Activated naive CD4-positive, alpha-beta T cell treated with anti-CD3 and anti-CD28 coated beads for 36 hours (primary cell): ENCODE measurements at regions not wholly inside any gene's neighbourhood (a gene's known extent, or its start where the extent isn't known, plus 50 kb on each side); places are given as distances from the start of the nearest gene placed in this dataset.

Source experiments
- CTCF ChIA-PET: fragments of 350-600 bp; sonication (Branson Sonifier 250); formaldehyde crosslinking; loops from one replicate; lab custom pipeline; 2021; ENCODE audit warnings: antibody characterized with exemption; lab: Charles Lee
- DNase-seq: peaks from one replicate; pipeline ENCODE4 v3.0.0-alpha.2; 2020
- H3K27ac Mint-ChIP-seq: one replicate; pipeline ENCODE4 v1.8.0; 2021; ENCODE audit warnings: mild to moderate bottlenecking, mixed read lengths
- H3K27me3 Mint-ChIP-seq: one replicate; pipeline ENCODE4 v1.8.0; 2021; ENCODE audit warnings: low read depth, mixed read lengths
- H3K36me3 Mint-ChIP-seq: one replicate; pipeline ENCODE4 v1.8.0; 2021; ENCODE audit warnings: low read depth, mixed read lengths
- H3K4me1 Mint-ChIP-seq: one replicate; pipeline ENCODE4 v1.8.0; 2021; ENCODE audit warnings: low read depth, mixed read lengths
- H3K4me3 Mint-ChIP-seq: one replicate; pipeline ENCODE4 v1.8.0; 2021; ENCODE audit warnings: mild to moderate bottlenecking, moderate library complexity, mixed read lengths
- H3K9me3 Mint-ChIP-seq: one replicate; pipeline ENCODE4 v1.8.0; 2021; ENCODE audit warnings: mixed read lengths
- intact Hi-C: fragments of 100-400 bp; cut with micrococcal nuclease; formaldehyde crosslinking; loops from one replicate; pipeline ENCODE4 v1.15.1; 2023

DNA sequence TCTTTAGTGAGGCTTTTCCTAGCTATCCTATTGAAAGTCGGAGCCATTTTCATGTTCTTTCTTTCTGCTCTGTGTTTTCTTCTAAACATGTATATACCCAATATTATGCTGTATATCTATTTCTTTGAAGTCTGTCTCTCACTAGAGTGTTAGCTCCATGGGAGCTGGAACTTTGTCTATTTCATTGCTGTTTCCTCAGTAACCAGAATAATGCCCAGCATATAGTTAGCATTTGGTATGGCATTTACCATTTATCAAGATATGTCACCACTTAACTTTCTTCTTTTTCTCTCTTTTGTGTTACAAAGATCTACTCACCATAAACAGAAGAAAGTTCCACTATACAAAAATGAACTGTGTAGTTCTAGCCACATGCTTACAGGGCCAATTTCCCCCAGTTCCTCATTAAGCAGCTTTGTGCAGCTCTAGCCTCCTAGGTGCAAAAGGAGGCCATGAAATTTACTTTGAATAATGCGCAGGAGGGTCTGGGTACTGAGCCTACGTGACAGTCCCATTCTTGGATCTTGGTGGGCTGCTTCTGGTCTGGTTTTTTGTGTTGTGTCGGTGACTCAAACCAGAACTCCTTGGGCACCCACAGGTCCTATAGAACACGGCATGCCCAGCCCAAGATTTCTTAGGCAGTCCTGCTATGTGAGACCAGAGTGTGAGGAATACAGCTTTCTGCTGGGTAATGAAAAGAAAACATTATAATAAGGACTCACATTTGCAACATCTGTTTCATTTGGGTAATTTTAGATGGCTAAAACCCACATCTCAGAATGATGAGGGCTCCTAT lies 302.3 kb upstream of the IGFBP7 start:
- DNase-seq = no peak
- H3K4me3 Mint-ChIP-seq = no peak overlapping the region
- H3K9me3 Mint-ChIP-seq = no peaks in the 10 kb centered on the region
- no peaks in the 10 kb centered on the region for H3K4me1 Mint-ChIP-seq
- H3K27ac Mint-ChIP-seq = no peak overlapping the region
- H3K27me3 Mint-ChIP-seq = no peaks in the 10 kb centered on the region
- intact Hi-C loops = no loop called here
- CTCF ChIA-PET = no interaction called here
- no peaks in the 10 kb centered on the region for H3K36me3 Mint-ChIP-seq

DNA sequence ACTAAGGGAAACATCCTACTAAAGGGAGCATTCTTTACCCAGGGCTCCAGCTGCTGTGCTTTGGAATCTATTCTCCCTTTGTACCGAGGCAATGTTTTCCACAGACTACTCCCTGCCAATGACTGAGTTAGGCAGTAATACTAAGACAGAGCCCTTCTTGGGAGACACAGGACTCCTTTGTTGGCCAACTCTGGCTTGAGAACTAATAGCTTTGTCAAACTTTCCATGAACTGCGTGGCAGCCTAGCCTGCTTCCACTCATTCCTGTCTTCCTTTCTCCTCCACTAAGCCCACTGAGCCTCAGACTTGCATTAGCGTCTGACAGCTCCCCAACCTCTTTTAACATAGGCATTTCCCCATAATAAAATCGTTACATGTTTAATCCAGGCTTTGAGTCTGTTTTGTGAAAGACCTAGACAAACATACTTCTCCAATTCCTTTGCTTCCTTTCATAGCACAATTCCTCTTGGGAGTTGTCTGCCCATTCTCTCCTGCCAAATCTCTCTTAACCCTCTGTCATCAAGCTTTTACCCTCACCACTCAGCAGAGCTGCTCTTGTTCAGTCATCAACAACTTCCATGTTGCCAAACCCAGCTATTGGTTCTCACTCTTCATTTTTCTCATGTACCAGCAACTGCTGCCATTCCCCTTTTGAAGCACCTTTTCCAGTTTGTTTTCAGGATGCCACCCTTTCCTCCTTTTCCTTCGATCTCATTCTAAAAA lies 300.3 kb upstream of the IGFBP7 start:
- H3K36me3 Mint-ChIP-seq = no peaks in the 10 kb centered on the region
- H3K9me3 Mint-ChIP-seq = no peaks in the 10 kb centered on the region
- intact Hi-C loops = no loop called here
- no peaks in the 10 kb centered on the region for H3K4me1 Mint-ChIP-seq
- CTCF ChIA-PET = interaction anchor here (0.8 kb wide), 1 partner anchor 26 kb away, joined by 3 read pairs; no protein-coding TSS in a partner anchor
- H3K4me3 Mint-ChIP-seq = no peak overlapping the region
- no peak overlapping the region for H3K27ac Mint-ChIP-seq
- H3K27me3 Mint-ChIP-seq = no peaks in the 10 kb centered on the region
- no peak for DNase-seq

DNA sequence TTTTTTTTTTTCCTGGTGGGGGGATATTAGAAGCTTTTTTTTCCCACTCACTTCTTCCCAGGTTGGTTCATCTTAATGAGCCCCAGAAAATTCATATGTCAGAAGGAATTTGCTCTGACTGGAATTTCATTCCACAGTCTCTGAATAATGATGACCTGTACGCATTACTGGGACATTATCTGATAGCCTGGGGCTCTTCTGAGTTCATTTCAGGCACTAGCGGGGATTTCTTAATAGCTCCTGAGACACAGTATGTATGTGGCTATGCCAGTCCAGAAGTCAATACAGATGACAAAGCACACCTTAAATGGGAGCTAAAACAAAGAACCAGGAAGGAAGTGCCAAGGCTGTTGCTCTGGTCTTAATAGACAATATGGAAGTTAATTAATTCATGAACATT lies 295.2 kb upstream of the IGFBP7 start:
- intact Hi-C loops = no loop called here
- CTCF ChIA-PET = interaction anchor here (0.9 kb wide), 1 partner anchor 242 kb away, joined by 3 read pairs; no protein-coding TSS in a partner anchor
- H3K4me1 Mint-ChIP-seq = no peaks in the 10 kb centered on the region
- H3K27me3 Mint-ChIP-seq = no peaks in the 10 kb centered on the region
- H3K36me3 Mint-ChIP-seq = no peaks in the 10 kb centered on the region
- H3K27ac Mint-ChIP-seq = no peak overlapping the region
- DNase-seq = no peak
- no peaks in the 10 kb centered on the region for H3K9me3 Mint-ChIP-seq
- H3K4me3 Mint-ChIP-seq = no peak overlapping the region

DNA sequence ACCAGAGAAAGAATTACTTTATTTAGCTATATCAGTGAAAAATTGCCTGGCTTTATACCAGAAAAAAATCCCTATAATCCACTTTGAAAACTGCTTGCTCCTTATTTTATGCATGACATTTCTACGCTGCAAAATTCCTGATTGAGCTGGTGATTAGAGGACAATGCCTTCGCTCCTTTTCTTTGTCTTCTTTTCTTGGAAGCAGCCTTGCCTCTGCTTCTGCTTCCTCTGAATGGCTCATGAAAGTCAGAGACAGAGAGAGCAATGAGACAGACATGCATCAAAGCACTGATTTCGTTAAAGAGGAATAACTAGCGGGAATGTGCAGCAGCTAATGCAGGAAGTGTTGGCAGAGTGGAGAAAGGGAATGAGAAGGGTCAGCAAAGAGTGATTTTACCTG lies 294.3 kb upstream of the IGFBP7 start:
- CTCF ChIA-PET = no interaction called here
- DNase-seq = no peak
- H3K4me1 Mint-ChIP-seq = no peaks in the 10 kb centered on the region
- H3K4me3 Mint-ChIP-seq = no peak overlapping the region
- intact Hi-C loops = no loop called here
- no peaks in the 10 kb centered on the region for H3K27me3 Mint-ChIP-seq
- H3K27ac Mint-ChIP-seq = no peak overlapping the region
- no peaks in the 10 kb centered on the region for H3K9me3 Mint-ChIP-seq
- H3K36me3 Mint-ChIP-seq = no peaks in the 10 kb centered on the region

DNA sequence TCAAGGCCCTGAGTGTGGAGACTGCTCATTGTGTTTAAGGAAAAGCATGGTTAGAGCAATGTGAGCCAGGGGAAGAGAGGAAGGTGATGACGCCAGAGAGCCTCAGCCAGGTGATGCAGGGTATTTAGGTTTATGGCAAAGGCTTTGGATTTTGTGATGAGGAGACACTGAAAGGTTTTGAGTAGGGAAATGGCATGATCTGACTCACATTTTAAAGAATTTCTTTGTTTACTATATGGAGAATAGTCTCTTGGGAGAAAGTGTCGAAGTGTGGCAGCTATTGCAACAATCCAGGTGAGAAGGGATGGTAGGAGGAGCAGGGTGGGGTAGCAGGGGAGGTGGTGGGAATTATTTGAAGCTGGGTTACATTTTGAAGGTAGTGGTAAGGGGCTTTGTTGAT lies 293.4 kb upstream of the IGFBP7 start:
- Mint-ChIP-seq H3K4me1 (no peaks in the 10 kb centered on the region), H3K27me3 (no peaks in the 10 kb centered on the region), H3K4me3 (no peak overlapping the region), H3K36me3 (no peaks in the 10 kb centered on the region), H3K27ac (no peak overlapping the region), H3K9me3 (no peaks in the 10 kb centered on the region)
- intact Hi-C loops = no loop called here
- CTCF ChIA-PET = no interaction called here
- no peak for DNase-seq

DNA sequence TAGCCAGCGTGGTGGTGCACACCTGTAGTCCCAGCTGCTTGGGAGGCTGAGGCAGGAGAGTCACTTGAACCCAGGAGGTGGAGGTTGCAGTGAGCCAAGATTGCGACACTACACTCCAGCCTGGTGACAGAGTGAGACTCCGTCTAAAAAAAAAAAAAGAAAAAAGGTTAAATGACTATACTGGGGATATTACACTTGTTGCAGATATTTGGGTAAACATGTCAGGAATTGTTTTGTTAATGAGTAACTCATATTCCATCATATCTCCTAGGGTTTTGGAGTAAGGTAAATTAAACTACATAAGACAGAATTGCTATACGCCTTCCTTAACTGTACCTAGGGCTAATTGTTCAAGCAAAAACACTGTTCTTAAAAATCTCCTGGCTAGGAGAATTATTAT lies 291.4 kb upstream of the IGFBP7 start:
- no peaks in the 10 kb centered on the region for H3K9me3 Mint-ChIP-seq
- CTCF ChIA-PET = no interaction called here

DNA sequence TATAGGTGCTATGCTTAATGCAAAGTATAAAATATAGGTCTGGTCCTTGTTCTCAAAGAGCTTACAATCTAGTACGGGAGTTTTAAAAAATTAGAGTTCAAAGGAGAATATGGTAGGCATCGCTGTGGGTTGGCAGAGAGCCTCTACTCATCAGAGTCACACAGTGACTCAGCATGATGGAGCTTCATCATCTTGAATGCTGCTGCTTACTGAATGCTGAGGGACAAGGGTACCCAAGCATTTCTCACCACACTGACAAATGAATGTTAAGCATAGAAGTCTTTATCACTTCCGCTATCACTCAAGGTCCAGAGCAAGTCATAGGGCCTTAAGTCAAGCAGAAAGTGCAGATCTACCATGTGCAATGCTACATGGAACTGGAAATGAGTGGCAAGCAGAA lies 268.6 kb upstream of the IGFBP7 start:
- Mint-ChIP-seq H3K27me3 (no peaks in the 10 kb centered on the region), H3K9me3 (no peaks in the 10 kb centered on the region), H3K4me1 (no peaks in the 10 kb centered on the region), H3K27ac (no peak overlapping the region), H3K36me3 (no peaks in the 10 kb centered on the region), H3K4me3 (no peak overlapping the region)
- DNase-seq = no peak
- CTCF ChIA-PET = no interaction called here
- intact Hi-C loops = no loop called here

More for the DNA sequence above, 291.4 kb upstream of the IGFBP7 start:
- intact Hi-C loops = no loop called here
- H3K36me3 Mint-ChIP-seq = no peaks in the 10 kb centered on the region
- H3K27me3 Mint-ChIP-seq = no peaks in the 10 kb centered on the region
- no peak overlapping the region for H3K4me3 Mint-ChIP-seq
- H3K4me1 Mint-ChIP-seq = no peaks in the 10 kb centered on the region
- no peak overlapping the region for H3K27ac Mint-ChIP-seq
- DNase-seq = no peak

DNA sequence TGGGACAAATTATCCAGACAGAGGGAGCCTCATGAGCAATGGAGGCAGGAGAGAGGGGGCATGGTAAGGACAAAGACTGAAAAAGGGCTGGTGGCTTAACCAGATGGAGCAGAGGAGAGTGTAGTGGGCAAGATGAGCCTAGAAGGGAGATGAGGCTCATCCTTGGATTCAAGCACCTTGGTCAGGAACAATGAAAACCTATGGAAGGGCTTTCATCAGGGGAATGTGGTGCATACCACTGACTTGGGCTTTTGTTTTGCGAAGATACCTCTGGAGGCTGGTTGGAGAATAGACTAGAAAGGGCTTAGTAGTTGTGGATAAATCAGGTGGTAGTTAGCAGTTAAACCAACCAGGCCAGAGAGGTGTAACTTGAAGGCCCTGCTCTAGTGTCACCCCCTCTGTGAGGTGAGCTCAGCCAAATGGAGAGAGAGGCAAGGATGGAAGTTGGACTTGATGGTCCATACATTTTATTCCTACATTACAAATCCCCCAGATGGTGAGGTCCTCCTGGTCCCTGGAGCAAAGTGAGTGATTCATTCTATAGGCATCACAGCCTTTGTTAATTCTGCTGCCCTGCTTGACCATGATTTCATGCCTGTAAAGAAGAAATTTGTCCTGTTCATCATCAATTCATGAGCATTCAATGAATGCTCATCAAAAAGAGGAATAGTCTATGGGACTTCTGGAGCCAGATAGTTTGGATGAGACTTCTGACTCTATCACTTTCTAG lies 264.8 kb upstream of the IGFBP7 start:
- no peak overlapping the region for H3K27ac Mint-ChIP-seq
- no peaks in the 10 kb centered on the region for H3K4me1 Mint-ChIP-seq
- H3K36me3 Mint-ChIP-seq = no peaks in the 10 kb centered on the region
- intact Hi-C loops = no loop called here
- CTCF ChIA-PET = interaction anchor here (0.7 kb wide), 1 partner anchor 8 kb away, joined by 3 read pairs; no protein-coding TSS in a partner anchor
- DNase-seq = no peak
- H3K27me3 Mint-ChIP-seq = no peaks in the 10 kb centered on the region
- no peaks in the 10 kb centered on the region for H3K9me3 Mint-ChIP-seq
- H3K4me3 Mint-ChIP-seq = no peak overlapping the region

DNA sequence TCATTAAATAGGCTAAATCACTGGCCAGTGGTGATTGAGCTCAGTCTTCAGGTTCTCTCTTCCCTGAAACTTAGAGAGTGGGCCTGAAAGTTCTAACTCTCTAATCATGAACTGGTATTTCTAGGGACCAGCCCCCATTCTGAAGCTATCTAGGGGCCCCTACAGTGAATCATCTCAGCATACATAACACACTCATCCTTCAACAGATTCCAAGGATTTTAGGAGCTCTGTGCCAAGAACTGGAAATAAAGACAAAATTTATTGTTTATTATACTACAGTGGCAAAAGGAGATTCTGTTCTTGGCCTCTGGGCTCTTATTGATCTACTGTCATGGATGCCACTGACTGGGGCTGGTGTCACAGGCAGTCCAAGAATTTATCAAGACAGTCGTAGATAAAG lies 263.8 kb upstream of the IGFBP7 start:
- no peaks in the 10 kb centered on the region for H3K4me1 Mint-ChIP-seq
- no peak overlapping the region for H3K4me3 Mint-ChIP-seq
- no peaks in the 10 kb centered on the region for H3K27me3 Mint-ChIP-seq
- no peak for DNase-seq
- CTCF ChIA-PET = interaction anchor here (0.6 kb wide), 1 partner anchor 16 kb away, joined by 3 read pairs; no protein-coding TSS in a partner anchor
- intact Hi-C loops = no loop called here
- no peak overlapping the region for H3K27ac Mint-ChIP-seq
- no peaks in the 10 kb centered on the region for H3K36me3 Mint-ChIP-seq
- no peaks in the 10 kb centered on the region for H3K9me3 Mint-ChIP-seq

DNA sequence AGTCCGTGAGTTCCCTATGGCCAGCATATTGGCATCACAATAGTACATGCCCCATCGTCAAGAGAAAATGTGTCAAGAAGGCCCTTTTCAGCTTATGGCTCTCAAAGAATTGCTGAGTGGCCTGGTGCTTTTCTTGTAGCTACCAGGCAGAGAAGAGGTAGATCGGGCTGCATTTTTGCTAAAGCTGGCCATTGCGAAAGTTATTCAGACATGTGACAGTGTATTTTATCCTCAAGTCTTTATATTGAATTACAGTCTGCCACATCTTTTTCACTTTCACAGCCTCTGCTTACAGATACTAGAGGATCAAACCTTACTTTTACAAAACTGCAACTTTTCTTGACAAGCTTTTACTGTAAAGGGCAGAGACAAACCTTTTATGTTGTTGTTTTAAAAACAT lies 261.5 kb upstream of the IGFBP7 start:
- H3K36me3 Mint-ChIP-seq = no peaks in the 10 kb centered on the region
- H3K4me1 Mint-ChIP-seq = no peaks in the 10 kb centered on the region
- CTCF ChIA-PET = interaction anchor here (1.7 kb wide), 1 partner anchor 208 kb away, joined by 4 read pairs; no protein-coding TSS in a partner anchor
- no peak overlapping the region for H3K27ac Mint-ChIP-seq
- H3K27me3 Mint-ChIP-seq = no peaks in the 10 kb centered on the region
- no peak overlapping the region for H3K4me3 Mint-ChIP-seq
- H3K9me3 Mint-ChIP-seq = no peaks in the 10 kb centered on the region
- no peak for DNase-seq
- intact Hi-C loops = no loop called here

DNA sequence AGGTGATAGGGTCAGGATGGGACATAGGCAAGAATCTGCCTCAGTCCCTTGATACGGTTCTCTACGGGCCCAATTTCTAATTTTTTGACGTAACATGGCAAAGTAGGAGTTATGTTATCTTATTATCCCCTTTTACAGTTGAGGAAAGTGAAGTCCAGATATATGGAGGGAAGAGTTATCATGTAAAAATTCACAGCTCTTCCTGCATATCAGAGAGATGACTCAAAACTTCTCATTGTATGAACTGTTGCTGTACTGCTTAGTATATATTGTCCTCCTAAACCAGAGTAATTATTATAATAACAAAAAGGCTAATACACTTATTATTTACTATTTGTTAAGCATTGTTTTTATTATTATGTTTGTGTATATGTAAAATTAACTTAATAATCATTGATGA lies 260.5 kb upstream of the IGFBP7 start:
- no peaks in the 10 kb centered on the region for H3K4me1 Mint-ChIP-seq
- H3K9me3 Mint-ChIP-seq = no peaks in the 10 kb centered on the region
- no peaks in the 10 kb centered on the region for H3K27me3 Mint-ChIP-seq
- H3K4me3 Mint-ChIP-seq = no peak overlapping the region
- intact Hi-C loops = no loop called here
- no peak for DNase-seq
- no peaks in the 10 kb centered on the region for H3K36me3 Mint-ChIP-seq
- no peak overlapping the region for H3K27ac Mint-ChIP-seq
- CTCF ChIA-PET = no interaction called here

DNA sequence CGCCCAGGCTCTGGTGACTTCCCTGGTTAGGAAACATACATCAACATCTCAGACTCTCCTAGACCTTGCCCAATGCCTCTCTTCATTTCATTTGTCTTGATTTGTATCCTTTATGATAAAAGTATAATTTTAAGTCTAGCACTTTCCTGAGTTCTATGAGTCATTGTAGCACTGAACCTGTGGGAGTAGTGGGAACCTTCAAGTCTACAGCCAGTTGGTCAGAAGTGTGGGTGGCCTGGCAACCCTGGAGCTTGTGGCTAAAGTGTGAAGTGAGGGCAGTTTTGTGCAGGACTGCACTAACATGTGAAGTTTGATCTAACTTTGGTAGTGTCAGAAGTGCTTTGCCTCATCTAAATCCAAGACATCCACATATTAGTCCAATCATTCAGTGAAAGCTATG lies 259.3 kb upstream of the IGFBP7 start:
- CTCF ChIA-PET = no interaction called here
- Mint-ChIP-seq H3K27ac (no peak overlapping the region), H3K27me3 (no peaks in the 10 kb centered on the region), H3K36me3 (no peaks in the 10 kb centered on the region), H3K4me3 (no peak overlapping the region), H3K9me3 (no peaks in the 10 kb centered on the region), H3K4me1 (no peaks in the 10 kb centered on the region)
- intact Hi-C loops = no loop called here
- no peak for DNase-seq
